ENCODE measurements at regions not wholly inside any gene's neighbourhood (a gene's known extent, or its start where the extent isn't known, plus 50 kb on each side); places are given as distances from the start of the nearest gene placed in this dataset.

DNA sequence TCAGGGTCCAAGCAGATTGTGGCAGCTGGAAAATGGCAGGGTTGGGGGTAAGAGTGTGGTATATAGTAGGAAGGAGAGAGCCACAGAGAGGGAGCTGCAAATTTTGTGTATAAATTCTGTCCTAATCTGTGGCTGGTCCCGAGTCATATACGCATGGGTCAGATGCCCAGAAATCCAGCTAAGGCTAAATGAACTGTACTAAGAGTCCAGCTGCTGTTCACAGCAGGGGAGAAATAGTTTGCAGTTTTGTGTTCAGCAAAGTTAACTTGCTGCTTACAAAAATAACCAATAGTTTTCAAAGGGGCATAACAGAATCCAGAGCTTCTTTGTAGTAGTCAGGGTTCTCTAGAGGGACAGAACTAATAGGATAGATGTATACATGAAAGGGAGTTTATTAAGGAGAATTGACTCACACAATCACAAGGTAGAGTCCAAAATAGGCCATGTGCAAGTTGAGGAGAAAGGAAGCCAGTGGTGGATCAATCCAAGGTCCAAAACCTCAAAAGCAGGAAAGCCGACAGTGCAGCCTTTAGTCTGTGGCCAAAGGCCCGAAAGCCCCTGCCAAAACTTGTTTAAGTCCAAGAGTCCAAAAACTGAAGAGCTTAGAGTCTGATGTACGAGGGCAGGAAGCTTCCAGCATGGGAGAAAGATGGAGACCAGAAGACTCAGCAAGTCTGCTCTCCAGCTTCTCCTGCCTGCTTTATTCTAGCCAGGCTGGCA lies 146.1 kb upstream of the KBTBD8 start:
- no peak for DNase-seq (ENCODE audit: low read depth)

DNA sequence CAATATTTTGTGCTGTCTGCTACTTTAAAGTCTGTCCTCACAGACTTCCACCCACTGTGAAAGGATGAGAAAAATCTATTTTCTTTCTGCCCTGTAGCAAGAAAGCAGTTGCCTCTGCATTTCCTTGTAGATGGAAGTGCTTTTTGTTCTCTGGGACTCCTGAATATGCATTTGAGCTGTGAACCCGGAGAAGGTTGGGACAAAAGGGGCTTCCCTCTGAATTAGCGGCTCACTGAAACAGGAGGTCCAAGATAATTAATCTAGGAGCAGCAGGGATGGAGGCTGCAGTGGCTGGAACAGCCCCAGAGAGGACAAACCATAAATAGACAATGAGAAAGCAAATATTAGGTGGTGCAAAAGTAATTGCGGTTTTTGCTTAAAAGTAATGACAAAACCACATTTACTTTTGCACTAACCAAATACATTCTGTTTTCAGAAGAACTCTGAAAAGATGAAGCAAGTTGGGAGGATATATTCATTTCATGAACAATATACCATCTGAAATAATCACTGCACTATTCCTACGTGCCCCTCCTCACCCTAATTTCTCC lies 143.4 kb upstream of the KBTBD8 start:
- DNase-seq (ENCODE audit: low read depth): no peak

DNA sequence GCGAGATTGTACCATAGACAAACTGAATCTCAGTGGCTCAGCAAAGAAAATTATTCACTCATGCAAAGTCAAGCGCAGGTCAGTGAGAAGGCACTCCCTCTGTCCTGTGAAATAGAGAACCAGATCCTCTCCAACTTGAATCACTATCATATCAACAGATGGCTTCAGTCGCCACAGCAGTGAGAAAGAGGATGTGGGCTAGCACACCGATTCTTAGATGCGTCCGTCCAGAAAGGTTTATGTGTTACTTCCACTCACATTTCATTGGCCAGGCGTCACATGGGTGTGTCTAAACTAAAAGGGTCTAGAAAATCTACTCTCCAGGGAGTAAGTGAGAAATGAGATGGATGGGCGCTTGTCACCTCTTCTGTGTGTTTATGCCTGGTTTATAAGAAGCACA lies 141.6 kb upstream of the KBTBD8 start:
- DNase-seq (ENCODE audit: low read depth): no peak

DNA sequence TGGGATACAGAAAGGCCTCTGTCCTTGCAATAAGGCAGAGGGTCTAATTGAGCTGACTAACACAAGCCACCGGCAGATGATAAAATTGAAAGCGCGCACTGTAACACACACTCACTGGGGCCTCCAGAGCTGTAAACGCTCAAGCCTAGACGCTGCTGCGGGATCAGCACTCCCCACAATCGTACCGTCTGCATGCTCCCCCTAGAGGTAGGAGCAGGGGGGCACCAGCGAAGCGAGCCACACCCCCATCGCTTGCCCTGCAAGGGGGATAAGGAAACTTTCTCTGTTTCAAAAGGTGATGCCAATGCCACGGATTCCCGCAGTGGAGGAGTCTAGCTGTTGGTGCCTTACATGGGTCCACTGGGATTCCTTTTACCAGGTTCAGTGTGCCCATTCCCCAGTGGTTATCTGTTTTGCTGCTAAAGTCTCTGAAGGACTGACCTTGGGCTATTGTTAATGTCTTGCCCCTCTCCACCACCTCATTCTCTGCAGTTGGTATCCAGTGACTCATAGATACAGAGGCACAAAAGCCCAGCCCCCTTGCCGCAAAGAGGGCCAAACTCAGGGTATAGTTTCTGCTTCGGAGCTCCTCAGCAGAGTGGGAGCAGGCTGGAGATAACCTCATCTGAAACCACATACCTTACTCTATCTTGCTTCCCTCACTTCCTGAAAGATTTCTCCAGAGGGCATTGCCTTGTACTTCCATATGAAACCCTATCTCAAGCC lies 139.3 kb upstream of the KBTBD8 start:
- no peak for DNase-seq (ENCODE audit: low read depth)

DNA sequence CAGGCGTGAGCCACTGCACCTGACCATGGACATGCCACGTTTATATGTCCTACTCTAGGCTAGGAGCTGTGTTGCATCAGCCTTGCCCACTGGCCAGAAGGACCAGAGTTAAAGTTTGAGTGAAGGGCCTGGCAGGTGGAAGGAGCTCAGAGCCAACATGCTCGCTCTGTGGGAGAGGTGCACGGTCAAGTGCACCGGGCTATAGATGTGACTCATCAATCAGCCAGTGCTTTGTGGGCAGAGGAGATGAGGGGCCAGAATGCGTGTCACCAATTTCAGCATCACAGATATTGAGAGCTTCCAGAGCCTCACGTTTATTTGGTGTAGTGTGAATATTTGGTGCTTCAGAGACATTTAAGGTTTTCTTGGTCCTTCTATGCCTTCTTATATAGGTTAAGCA lies 137.3 kb upstream of the KBTBD8 start:
- peak; percentile 2 for DNase-seq (ENCODE audit: low read depth)

DNA sequence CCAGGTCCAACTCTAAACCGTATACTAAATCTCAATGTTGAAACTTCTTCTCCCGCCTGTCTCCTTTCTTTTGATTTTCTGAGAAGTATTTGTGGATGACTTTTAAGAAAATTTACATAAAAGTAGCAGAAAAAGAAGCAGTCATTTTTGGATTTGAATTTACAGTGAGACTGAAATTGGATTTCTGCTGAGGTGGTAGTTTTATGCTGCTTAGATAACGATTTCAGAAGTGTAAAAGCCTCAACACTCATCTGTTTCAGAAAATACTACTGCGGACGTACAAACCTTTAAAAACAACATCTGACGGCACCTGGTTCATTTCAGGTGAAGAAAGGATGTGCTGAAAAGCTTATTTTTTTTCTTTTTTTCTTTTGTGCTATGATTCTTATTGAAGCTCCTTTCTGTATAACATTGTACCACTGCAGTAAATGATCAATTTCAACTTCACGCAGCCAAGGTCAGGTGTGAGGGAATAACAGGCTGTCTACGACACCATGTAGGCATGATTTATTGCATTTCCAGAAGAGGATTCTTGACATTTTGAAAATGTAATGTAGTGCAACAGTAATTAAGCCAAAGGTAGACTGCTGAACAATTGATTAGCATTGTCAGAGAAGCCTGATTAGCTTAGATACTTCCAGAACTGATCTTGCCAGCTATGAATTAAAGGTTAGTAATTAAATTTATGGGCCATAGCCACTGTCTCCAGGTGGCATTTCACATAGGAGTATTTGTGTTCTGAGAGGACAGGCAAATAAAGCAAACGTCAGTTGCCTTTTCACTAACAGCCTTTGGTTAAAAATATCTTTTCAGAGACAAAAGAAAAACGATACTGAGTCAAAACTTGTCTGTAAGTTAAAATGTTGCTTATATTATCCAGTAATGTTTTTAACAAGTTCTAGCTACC lies 134.6 kb upstream of the KBTBD8 start:
- no peak for DNase-seq (ENCODE audit: low read depth)

DNA sequence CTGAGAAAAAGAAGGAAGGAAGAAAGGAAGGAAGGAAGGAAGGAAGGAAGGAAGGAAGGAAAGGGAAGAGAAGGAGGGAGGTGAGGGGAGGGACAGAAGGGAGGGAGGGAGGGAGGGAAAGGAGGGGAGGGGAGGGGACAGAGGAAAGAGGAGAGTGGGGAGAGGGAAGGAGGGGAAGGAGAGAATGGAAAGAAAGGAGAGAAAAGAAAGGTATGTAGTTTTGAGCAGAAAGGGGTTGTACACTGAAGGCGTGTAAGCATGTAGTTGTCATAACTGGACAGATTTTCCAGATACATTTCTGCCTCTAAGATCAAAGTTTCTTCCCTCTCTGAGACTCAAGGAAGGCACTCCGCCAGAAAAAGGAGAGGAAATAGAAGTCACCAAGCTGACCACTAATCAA lies 113.4 kb upstream of the KBTBD8 start:
- no peak for DNase-seq (ENCODE audit: low read depth)

DNA sequence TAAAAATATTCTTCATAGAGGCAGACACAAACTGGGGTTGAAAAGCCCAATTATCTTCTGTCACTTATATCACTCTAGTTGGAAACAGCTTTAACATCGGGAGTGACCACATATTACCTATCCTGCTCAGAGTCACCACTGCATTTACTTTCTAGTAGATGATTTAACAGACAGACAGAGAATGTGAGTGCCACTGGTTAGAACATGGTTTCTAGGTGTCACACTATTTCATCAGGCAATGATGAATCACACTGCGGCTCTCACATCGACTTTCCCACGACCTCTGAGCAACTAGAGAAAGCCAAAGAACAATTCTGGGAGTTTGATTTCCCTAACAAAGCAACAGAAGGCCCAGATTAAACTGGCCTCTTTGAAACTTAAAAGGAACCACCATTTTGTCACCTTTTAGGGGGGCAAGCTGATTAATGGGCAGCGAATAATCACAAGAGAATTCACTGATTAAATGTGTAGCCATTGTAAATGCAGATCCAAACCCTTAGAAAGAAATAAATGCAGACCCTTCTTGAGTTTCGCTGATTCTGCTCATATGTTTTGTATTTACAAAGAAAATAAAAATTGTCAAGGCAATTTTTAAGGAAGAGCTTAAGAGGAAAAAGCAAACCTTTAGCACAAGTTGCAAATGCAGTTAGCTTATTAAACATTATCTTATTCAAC lies 112.6 kb upstream of the KBTBD8 start:
- DNase-seq (ENCODE audit: low read depth): peak; percentile 91

DNA sequence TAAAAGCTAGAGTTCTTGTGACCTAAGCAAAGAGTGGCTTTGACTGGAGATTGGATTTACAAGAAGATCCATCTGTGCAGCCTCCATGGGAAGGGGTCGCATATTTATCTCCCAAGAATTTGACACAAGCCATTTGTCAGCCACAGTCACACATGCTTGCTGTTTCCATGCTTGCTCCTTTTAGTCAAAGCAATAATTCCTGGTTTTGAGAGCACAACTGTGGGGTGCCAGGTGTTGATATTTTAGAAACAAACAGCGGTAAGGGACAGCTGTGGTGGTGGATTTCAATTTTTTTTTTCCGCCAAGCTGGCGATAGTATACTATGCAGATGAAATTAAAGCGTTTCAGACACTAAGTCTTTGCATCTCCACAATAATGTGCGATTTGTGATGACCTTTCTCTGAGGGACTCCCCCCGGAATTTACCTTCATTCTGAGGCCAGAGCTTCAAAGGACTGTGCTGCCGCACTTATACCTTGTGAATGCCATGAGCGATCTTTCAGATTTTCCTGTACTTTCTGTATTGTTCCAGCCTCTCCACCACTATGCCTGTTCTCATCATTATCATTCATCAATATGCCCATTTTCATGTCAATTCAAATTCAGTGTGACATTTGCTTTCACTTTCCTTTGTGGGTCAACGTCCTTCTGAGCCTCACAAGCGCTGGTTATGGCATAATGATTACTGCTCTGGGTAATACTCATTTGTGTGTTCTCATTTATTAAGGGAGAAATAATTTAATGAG lies 108.2 kb upstream of the KBTBD8 start:
- DNase-seq (ENCODE audit: low read depth): no peak

DNA sequence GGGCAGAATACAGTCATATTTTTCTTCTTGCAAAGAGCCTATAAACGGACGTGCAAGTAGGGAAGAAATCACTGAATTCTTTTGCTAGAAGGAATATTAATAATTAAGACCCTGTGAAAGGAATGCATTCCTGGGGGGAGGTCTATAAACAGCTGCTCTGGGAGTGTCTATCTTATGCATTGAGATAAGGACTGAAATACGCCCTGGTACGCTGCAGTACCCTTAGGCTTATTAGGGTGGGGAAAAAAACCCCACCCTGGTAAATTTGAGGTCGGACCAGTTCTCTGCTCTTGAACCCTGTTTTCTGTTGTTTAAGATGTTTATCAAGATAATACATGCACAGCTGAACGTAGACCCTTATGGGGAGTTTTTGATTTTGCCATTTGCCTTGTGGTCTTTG lies 100.0 kb upstream of the KBTBD8 start:
- no peak for DNase-seq (ENCODE audit: low read depth)

DNA sequence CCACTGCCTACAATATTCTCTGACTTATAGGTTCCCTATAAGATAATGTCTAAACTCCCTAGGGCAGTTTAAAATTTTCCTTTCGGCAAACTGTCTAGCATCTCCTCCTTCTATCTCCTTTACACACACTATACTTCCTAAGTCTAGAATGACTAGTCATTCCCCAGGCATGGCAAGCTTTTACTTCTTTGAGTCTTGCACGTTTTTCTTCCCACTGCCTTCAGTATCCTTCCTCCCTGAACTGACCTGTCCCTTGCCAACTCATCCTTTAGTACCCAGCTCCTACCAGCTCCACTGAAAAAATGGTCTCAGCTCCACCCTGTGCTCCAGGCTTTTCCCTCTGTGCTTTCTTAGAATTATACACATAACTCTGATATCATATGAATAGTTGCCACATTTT lies 93.8 kb upstream of the KBTBD8 start:
- no peak for DNase-seq (ENCODE audit: low read depth)

DNA sequence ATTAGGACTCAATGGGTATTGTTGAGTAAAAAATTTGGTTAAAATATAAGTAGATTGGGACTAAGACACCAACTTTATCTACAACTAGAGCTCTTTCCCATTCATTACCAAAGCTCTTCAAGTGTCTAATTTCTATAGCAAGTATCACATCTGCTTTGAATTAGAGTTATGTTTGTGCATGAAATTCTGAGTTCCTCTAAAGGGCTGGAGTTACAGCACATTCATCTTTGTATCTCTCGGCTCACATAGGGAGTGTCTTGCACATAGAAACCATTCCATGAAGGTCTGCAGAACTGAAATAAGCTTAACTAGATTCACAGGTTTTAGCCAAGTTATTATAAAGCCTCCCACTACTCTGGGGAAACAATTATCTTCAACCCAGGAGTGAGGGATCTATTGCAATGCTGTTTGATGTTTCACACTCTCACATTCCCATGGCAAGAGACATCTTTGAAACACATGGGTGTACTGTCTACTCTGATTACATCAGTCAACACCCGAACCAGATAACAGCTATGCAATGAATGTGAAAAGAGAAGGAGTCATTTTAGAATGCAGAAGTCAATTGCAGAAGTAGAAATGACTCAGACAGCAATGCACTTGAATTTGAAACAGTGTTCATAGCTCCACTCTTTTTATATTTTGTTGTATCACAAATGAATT lies 93.1 kb upstream of the KBTBD8 start:
- no peak for DNase-seq (ENCODE audit: low read depth)

DNA sequence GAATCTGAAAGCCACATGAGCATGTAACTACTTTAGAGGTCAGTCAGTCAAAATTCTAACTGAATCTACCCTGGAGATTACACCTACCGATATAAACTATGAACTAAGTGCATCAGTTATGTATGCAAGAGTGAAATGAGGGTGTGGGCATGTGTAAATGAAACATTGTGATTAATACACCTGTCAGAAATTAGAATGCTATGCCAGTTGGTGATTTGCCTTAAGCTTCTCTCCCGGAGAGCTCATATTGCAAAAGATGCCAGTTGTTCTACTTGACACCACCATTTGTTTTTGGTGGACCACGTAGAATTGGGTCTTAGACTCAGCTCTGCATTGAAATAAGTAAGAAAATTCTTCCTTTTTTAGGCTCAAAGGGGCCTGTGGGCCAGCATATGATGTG lies 91.0 kb upstream of the KBTBD8 start:
- no peak for DNase-seq (ENCODE audit: low read depth)

DNA sequence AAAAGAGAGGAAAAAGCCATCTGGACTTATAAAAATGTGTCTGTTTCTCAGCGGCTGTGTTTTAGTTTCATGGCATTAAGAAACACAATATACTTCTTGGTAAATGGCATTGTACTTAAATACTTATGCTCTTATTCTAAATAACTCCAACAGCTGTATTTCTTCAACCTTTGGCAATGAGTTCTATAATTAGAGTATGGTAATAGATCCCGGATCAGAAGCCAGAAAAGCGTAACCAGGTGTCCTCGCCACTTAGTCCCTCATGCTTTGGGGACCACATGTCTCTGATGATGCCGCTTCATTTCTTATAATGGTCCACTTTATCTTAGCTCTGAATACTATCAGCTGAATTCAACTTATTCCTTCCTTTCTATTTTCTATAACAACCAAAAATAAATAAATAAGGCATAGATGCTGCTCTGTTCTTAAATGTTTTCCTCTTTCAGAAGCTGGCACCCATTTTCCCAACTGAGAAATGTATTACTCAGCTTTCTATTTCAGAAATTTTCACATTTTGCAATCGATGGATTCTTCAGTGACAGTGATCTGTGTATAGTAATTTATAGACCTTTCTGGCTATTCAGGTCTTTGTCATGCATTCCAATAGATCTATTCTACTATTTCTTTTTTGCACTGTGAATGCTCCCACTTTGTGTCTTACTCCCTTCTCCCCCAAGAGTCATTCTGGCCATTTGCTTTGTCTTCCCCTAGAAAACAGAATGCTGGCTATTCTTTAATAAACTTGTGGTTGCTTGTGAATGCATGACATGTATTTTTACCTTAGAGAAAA lies 87.6 kb upstream of the KBTBD8 start:
- no peak for DNase-seq (ENCODE audit: low read depth)

DNA sequence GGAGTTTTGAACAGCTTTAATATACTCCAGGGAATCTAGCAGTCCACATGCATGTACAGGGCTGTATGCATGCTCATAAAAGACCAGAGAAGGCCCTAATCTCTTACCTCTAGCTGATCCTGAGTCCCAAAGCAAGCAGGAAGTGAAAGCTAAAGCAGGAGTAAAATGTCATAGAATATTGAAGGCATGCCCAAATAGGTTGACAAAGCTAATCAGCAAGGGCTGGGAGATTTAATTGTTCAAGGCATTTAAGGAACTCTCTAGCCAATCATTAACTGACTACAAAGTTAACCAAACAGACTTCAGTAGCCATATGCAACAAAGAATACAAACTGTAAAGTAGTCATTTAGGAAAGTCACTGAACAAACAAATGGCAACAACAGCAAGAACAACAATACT lies 85.8 kb upstream of the KBTBD8 start:
- peak; percentile 3 for DNase-seq (ENCODE audit: low read depth)

DNA sequence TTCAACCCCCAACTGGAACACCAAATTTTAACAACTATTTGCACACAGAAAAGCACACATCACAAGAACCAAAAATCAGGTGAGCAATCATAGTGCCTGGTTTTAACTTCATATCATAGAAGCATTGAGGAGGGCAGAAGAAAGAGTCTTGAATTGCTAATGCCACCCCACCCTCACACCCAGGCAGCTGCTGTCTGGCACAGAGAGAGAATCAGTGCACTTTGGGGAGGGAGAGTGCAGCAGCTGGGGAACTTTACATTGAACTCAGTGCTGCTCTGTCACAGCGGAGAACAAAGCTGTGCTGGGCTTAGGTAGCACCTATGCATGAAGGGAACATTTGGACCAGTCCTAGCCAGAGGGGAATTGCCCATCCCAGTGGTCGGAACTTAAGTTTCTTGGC lies 76.0 kb upstream of the KBTBD8 start:
- no peak for DNase-seq (ENCODE audit: low read depth)

DNA sequence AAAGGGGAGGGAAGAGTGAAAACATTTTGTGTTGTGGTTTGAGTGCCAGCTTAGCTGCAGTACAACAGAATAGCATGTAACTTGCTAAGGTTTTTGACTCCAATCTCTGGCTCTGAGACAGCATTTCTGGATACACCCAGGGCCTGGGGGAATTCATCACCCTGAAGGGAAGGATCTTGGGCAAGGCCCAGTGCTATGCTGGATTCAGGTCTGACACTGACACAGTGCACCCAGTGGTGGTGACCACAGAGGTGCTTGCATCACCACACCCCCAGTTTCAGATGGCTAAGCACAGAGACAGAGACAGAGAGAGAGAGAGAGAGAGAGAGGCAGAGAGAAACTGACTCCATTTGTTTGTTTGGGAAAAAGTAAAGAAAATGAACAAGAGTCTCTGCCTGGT lies 74.1 kb upstream of the KBTBD8 start:
- DNase-seq (ENCODE audit: low read depth): peak; percentile 2

DNA sequence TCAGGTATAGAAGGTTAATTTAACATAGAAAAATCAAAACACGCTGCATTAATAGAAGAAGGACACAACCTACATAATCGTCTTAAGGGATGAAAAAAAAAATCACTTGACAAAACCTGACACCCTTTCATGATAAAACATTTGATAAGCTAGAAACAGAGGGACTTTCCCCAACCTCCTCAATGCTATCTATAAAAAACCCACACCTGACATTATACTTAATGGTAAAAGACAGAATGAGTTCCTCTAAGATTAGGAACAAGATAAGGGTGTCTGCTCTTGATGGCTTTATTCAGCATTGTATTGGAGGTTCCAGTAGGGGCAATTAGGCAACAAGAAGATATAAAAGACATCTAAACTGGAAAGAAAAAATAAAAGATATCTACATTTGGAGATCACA lies 69.9 kb upstream of the KBTBD8 start:
- DNase-seq (ENCODE audit: low read depth): no peak

DNA sequence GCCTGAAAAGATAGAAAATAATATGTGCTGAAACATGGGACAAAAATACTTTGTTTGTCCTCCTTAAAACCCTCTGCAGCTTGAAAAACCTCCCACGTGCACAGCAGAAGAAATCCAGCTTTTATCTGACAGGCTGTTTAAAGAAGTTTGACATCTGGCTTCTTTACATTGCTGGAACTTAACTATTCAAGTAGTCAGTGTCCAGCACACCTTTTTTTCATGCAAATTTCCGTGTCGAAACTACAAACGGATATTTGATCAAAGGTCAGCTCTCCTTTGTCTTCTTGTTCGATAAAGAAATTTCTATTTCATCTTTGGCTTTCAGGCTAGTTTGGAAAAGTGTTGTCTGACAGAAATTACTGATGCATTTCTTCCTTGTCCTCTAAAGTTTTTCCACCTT lies 66.8 kb upstream of the KBTBD8 start:
- no peak for DNase-seq (ENCODE audit: low read depth)

DNA sequence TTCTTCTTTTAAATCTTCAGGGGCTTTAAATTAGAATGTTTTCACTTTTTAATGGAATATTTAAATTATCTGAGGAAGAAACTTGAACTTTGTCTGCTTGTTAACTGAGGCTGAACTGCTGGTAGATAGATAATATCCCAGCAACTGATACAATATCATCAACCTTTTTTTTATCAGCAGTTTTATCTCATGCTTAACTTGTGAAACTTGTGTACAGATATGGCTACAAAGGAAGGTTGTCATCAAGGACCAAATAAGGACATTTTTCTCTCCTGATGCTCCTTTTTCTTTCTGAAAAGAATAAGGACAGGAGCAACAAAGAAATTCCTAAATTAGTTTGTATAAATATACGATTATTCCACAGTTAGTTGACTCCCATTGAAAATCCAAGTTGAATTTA lies 66.4 kb upstream of the KBTBD8 start:
- DNase-seq (ENCODE audit: low read depth): no peak

Measured in renal cortical epithelial cell (primary cell).